T-helper 17 cell (primary cell): ENCODE measurements at regions not wholly inside any gene's neighbourhood (a gene's known extent, or its start where the extent isn't known, plus 50 kb on each side); places are given as distances from the start of the nearest gene placed in this dataset.

ENCODE experiments used
- ATAC-seq: fragments of 150-1000 bp; cut with Tn5 transposase; 2 replicates; pipeline ENCODE4 v1.10.0; 2021; ENCODE audit warnings: mild to moderate bottlenecking, moderate library complexity
- DNase-seq, 3 donors: peaks; one replicate each; pipeline versions ENCODE4 v3.0.0 to v3.0.0-alpha.2; 2020 to 2021
- H3K9me3 ChIP-seq: one replicate; pipeline ENCODE4 v1.7.0; 2013; ENCODE audit warnings: low read length, mild to moderate bottlenecking; ENCODE audit not compliant: control insufficient read depth, poor library complexity, severe bottlenecking
- H3K27ac Mint-ChIP-seq: one replicate; pipeline ENCODE4 v1.8.0; 2022; ENCODE audit warnings: mild to moderate bottlenecking, moderate library complexity, mixed read lengths
- H3K27me3 Mint-ChIP-seq: one replicate; pipeline ENCODE4 v1.8.0; 2022; ENCODE audit warnings: mixed read lengths
- H3K36me3 Mint-ChIP-seq: one replicate; pipeline ENCODE4 v1.8.0; 2022; ENCODE audit warnings: low read depth, mixed read lengths
- H3K4me1 Mint-ChIP-seq: one replicate; pipeline ENCODE4 v1.8.0; 2022; ENCODE audit warnings: mild to moderate bottlenecking, mixed read lengths
- H3K4me3 Mint-ChIP-seq: one replicate; pipeline ENCODE4 v1.8.0; 2022; ENCODE audit warnings: mild to moderate bottlenecking, moderate library complexity, mixed read lengths

- H3K4me3 Mint-ChIP-seq, result no peak overlapping the region
- no peaks in the 10 kb centered on the region for H3K4me1 Mint-ChIP-seq
These were observed 53.5 kb upstream of the FAM9B start for GRCh38 chrX:9087271-9088040.

GRCh38 chrX:9088896-9089295 is 55.0 kb upstream of the FAM9B start:
- no peaks in the 10 kb centered on the region for H3K36me3 Mint-ChIP-seq
- H3K4me1 Mint-ChIP-seq, result no peaks in the 10 kb centered on the region
- no peak overlapping the region for H3K4me3 Mint-ChIP-seq
- ATAC-seq (no peak), DNase-seq (no peak)
- no peaks in the 10 kb centered on the region for H3K27me3 Mint-ChIP-seq
- H3K27ac Mint-ChIP-seq, result no peak overlapping the region
- no peaks in the 10 kb centered on the region for H3K9me3 ChIP-seq

More at GRCh38 chrX:9087271-9088040, 53.5 kb upstream of the FAM9B start:
- no peaks in the 10 kb centered on the region for H3K9me3 ChIP-seq
- no peak for DNase-seq
- Mint-ChIP-seq H3K27me3 (no peaks in the 10 kb centered on the region), H3K36me3 (no peaks in the 10 kb centered on the region), H3K27ac (no peak overlapping the region)
- no peak for ATAC-seq

- Mint-ChIP-seq H3K36me3 (peaks cover 3% of the 10 kb centered on the region), H3K4me1 (no peaks in the 10 kb centered on the region), H3K27ac (no peak overlapping the region), H3K4me3 (no peak overlapping the region), H3K27me3 (no peaks in the 10 kb centered on the region)
- no peak for ATAC-seq
- DNase-seq, result no peak
- no peaks in the 10 kb centered on the region for H3K9me3 ChIP-seq
These were observed 56.8 kb upstream of the FAM9B start for GRCh38 chrX:9090766-9091165.

GRCh38 chrX:9091258-9091657 is 57.3 kb upstream of the FAM9B start:
- no peak for ATAC-seq
- Mint-ChIP-seq H3K4me3 (no peak overlapping the region), H3K27me3 (no peaks in the 10 kb centered on the region), H3K36me3 (peaks cover 3% of the 10 kb centered on the region), H3K4me1 (no peaks in the 10 kb centered on the region), H3K27ac (no peak overlapping the region)
- no peak for DNase-seq
- H3K9me3 ChIP-seq, result no peaks in the 10 kb centered on the region

GRCh38 chrX:9102956-9103355 is 69.0 kb upstream of the FAM9B start:
- Mint-ChIP-seq H3K27me3 (no peaks in the 10 kb centered on the region), H3K4me1 (no peaks in the 10 kb centered on the region), H3K36me3 (no peaks in the 10 kb centered on the region), H3K27ac (no peak overlapping the region), H3K4me3 (no peak overlapping the region)
- no peak for DNase-seq
- no peak for ATAC-seq
- no peaks in the 10 kb centered on the region for H3K9me3 ChIP-seq

GRCh38 chrX:9108054-9108453 is 74.1 kb upstream of the FAM9B start:
- DNase-seq, result no peak
- peaks cover 1% of the 10 kb centered on the region for H3K4me1 Mint-ChIP-seq
- no peaks in the 10 kb centered on the region for H3K36me3 Mint-ChIP-seq
- H3K27ac Mint-ChIP-seq, result no peak overlapping the region
- no peaks in the 10 kb centered on the region for H3K9me3 ChIP-seq
- no peaks in the 10 kb centered on the region for H3K27me3 Mint-ChIP-seq
- no peak overlapping the region for H3K4me3 Mint-ChIP-seq
- ATAC-seq, result no peak

- ATAC-seq, result no peak
- Mint-ChIP-seq H3K27me3 (no peaks in the 10 kb centered on the region), H3K4me3 (no peak overlapping the region), H3K4me1 (peaks cover 2% of the 10 kb centered on the region), H3K36me3 (no peaks in the 10 kb centered on the region), H3K27ac (no peak overlapping the region)
- DNase-seq, result no peak
- H3K9me3 ChIP-seq, result no peaks in the 10 kb centered on the region
These were observed 76.9 kb upstream of the FAM9B start for GRCh38 chrX:9110808-9111207.

- Mint-ChIP-seq H3K27me3 (no peaks in the 10 kb centered on the region), H3K36me3 (no peaks in the 10 kb centered on the region), H3K4me1 (peaks cover 2% of the 10 kb centered on the region), H3K27ac (no peak overlapping the region), H3K4me3 (no peak overlapping the region)
- no peak for DNase-seq
- no peaks in the 10 kb centered on the region for H3K9me3 ChIP-seq
- no peak for ATAC-seq
These were observed 80.3 kb upstream of the FAM9B start for GRCh38 chrX:9114245-9114644.

- Mint-ChIP-seq H3K4me1 (peaks cover 4% of the 10 kb centered on the region), H3K36me3 (peaks cover 2% of the 10 kb centered on the region), H3K27ac (no peak overlapping the region), H3K4me3 (no peak overlapping the region), H3K27me3 (no peaks in the 10 kb centered on the region)
- no peaks in the 10 kb centered on the region for H3K9me3 ChIP-seq
- ATAC-seq, result no peak
- no peak for DNase-seq
These were observed 83.9 kb upstream of the FAM9B start for GRCh38 chrX:9117851-9118250.

GRCh38 chrX:9122519-9123245 is 88.8 kb upstream of the FAM9B start:
- ATAC-seq (no peak), DNase-seq (no peak)
- peaks cover 2% of the 10 kb centered on the region for H3K36me3 Mint-ChIP-seq
- no peak overlapping the region for H3K27ac Mint-ChIP-seq
- H3K4me3 Mint-ChIP-seq, result no peak overlapping the region
- no peaks in the 10 kb centered on the region for H3K27me3 Mint-ChIP-seq
- H3K4me1 Mint-ChIP-seq, result peaks cover 2% of the 10 kb centered on the region
- H3K9me3 ChIP-seq, result no peaks in the 10 kb centered on the region

GRCh38 chrX:9127986-9128385 is 94.1 kb upstream of the FAM9B start:
- DNase-seq, result no peak

GRCh38 chrX:9130031-9130430 is 96.1 kb upstream of the FAM9B start:
- DNase-seq (no peak), ATAC-seq (no peak)
- Mint-ChIP-seq H3K27me3 (no peaks in the 10 kb centered on the region), H3K4me3 (no peak overlapping the region), H3K36me3 (no peaks in the 10 kb centered on the region), H3K4me1 (no peaks in the 10 kb centered on the region), H3K27ac (no peak overlapping the region)
- H3K9me3 ChIP-seq, result no peaks in the 10 kb centered on the region

More at GRCh38 chrX:9127986-9128385, 94.1 kb upstream of the FAM9B start:
- Mint-ChIP-seq H3K27me3 (no peaks in the 10 kb centered on the region), H3K36me3 (no peaks in the 10 kb centered on the region), H3K4me3 (no peak overlapping the region), H3K27ac (no peak overlapping the region), H3K4me1 (no peaks in the 10 kb centered on the region)
- no peak for ATAC-seq
- H3K9me3 ChIP-seq, result no peaks in the 10 kb centered on the region

GRCh38 chrX:9131066-9131465 is 97.1 kb upstream of the FAM9B start:
- Mint-ChIP-seq H3K27me3 (no peaks in the 10 kb centered on the region), H3K36me3 (no peaks in the 10 kb centered on the region), H3K4me1 (no peaks in the 10 kb centered on the region), H3K27ac (no peak overlapping the region), H3K4me3 (no peak overlapping the region)
- DNase-seq, result no peak
- no peaks in the 10 kb centered on the region for H3K9me3 ChIP-seq
- ATAC-seq, result no peak
